Chondrocyte (in vitro differentiated cells): ENCODE measurements at regions not wholly inside any gene's neighbourhood (a gene's known extent, or its start where the extent isn't known, plus 50 kb on each side); places are given as distances from the start of the nearest gene placed in this dataset.

Experiments used
- DNase-seq: peaks from one replicate; pipeline ENCODE4 v3.0.0; 2021; ENCODE audit warnings: mixed read lengths, low spot score
- H3K27ac Mint-ChIP-seq: one replicate; pipeline ENCODE4 v1.8.0; 2021; ENCODE audit warnings: mild to moderate bottlenecking, moderate library complexity, mixed read lengths; ENCODE audit not compliant: unreplicated experiment
- H3K27me3 Mint-ChIP-seq: 2 replicates; pipeline ENCODE4 v1.8.0; 2021; ENCODE audit warnings: low read depth, mixed read lengths
- H3K36me3 Mint-ChIP-seq: 2 replicates; pipeline ENCODE4 v1.8.0; 2021; ENCODE audit warnings: low read depth, mixed read lengths
- H3K4me1 Mint-ChIP-seq: 2 replicates; pipeline ENCODE4 v1.8.0; 2021; ENCODE audit warnings: low read depth, mild to moderate bottlenecking, mixed read lengths
- H3K4me3 Mint-ChIP-seq: one replicate; pipeline ENCODE4 v1.8.0; 2021; ENCODE audit warnings: mild to moderate bottlenecking, moderate library complexity, mixed read lengths; ENCODE audit not compliant: unreplicated experiment
- H3K9me3 Mint-ChIP-seq: 2 replicates; pipeline ENCODE4 v1.8.0; 2021; ENCODE audit warnings: low read depth, mixed read lengths
- TF ChIP-seq, protein P1 (sequence below): fragments of 200-600 bp; sonication (generic); IDR thresholded peaks from 2 replicates; pipeline ENCODE4 v1.5.0; 2021; ENCODE audit warnings: antibody characterized with exemption, mild to moderate bottlenecking, moderate library complexity

DNA sequence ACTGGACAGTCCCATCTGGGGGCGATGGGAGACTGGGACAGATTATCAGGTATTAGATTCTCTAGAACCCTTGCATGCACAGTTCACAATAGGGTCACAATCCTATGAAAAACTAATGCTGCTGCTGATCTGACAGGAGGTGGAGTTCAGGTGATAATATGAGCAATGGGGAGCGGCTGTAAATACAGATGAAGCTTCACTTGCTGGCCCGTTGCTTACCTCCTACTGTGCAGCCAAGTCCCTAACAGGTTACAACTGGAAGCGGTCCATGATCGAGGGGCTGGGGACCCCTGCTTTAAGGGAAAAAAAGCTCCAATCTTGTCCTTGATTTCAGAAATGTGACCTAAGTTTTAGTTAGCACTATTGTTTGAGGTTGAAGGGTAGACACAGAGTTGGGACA lies 175.2 kb downstream of the ZNF330 start:
- Mint-ChIP-seq H3K36me3 (no peaks in the 10 kb centered on the region), H3K27ac (no peak overlapping the region), H3K4me1 (peaks cover 22% of the 10 kb centered on the region), H3K9me3 (no peaks in the 10 kb centered on the region), H3K4me3 (no peak overlapping the region), H3K27me3 (no peaks in the 10 kb centered on the region)
- TF ChIP-seq, protein P1, sequence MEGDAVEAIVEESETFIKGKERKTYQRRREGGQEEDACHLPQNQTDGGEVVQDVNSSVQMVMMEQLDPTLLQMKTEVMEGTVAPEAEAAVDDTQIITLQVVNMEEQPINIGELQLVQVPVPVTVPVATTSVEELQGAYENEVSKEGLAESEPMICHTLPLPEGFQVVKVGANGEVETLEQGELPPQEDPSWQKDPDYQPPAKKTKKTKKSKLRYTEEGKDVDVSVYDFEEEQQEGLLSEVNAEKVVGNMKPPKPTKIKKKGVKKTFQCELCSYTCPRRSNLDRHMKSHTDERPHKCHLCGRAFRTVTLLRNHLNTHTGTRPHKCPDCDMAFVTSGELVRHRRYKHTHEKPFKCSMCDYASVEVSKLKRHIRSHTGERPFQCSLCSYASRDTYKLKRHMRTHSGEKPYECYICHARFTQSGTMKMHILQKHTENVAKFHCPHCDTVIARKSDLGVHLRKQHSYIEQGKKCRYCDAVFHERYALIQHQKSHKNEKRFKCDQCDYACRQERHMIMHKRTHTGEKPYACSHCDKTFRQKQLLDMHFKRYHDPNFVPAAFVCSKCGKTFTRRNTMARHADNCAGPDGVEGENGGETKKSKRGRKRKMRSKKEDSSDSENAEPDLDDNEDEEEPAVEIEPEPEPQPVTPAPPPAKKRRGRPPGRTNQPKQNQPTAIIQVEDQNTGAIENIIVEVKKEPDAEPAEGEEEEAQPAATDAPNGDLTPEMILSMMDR: no peak
- no peak for DNase-seq

DNA sequence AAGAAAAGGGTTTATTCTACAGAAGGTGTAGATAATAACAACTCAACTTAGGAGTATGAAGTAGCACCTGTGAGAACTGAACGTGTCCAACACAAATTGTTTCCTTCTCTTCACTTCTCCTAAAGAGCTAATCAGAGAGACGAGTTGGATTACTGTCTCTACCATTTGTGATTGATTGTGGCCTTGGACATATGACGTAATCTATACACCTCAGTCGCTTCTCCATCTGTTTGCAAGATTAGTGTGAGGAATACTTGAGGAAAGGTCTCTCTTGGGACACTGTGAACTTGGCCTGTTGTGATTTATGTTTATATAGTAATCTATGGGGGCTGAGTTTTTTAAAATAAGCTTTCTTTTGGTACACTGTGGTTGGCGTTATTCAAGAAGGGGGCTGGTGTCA lies 182.0 kb downstream of the ZNF330 start:
- Mint-ChIP-seq H3K27ac (no peak overlapping the region), H3K36me3 (peaks cover 2% of the 10 kb centered on the region), H3K27me3 (no peaks in the 10 kb centered on the region), H3K4me3 (no peak overlapping the region), H3K9me3 (no peaks in the 10 kb centered on the region), H3K4me1 (peaks cover 13% of the 10 kb centered on the region)
- DNase-seq: no peak
- TF ChIP-seq, protein P1: no peak

DNA sequence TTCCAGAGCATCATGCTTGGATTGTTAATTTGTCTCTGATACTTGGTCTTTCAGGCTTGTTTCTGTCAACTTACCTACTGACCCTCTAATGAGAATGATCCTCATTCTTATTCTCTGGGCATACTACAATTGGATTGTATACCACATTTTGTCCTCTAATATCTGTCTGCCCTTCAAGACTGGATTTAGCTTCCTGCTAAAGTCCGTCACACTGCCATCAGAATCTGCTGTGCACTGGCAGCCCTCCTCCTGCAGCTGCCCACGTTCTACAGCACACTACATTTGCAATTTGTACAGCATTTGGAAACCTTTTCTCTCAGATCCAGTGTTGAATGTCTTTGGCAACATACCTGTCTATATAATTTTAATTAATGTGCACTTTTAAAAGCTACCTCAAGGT lies 183.1 kb downstream of the ZNF330 start:
- H3K9me3 Mint-ChIP-seq: no peaks in the 10 kb centered on the region
- DNase-seq: no peak
- peaks cover 11% of the 10 kb centered on the region for H3K4me1 Mint-ChIP-seq
- no peak overlapping the region for H3K27ac Mint-ChIP-seq
- H3K36me3 Mint-ChIP-seq: peaks cover 2% of the 10 kb centered on the region
- no peaks in the 10 kb centered on the region for H3K27me3 Mint-ChIP-seq
- TF ChIP-seq, protein P1: no peak
- H3K4me3 Mint-ChIP-seq: no peak overlapping the region

DNA sequence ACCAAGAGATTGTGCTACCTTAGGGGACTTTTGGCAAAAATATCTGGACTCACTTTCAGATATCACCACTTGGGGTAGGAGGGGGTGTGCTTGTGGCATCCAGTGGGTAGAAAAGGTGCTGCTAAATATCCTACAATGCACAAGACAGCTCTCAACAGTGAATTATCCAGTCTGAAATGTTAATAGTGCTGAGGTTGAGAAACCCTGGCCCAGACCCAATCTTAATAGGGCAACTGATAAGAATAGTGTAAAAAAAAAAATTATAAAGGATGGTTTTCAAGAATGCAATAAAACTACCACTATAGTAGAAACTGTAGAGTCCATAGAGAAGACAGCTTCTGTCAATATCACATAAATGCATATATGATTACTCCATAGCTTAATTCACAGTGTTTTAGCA lies 185.5 kb downstream of the ZNF330 start:
- H3K4me1 Mint-ChIP-seq: peaks cover 22% of the 10 kb centered on the region
- TF ChIP-seq, protein P1: no peak
- H3K27me3 Mint-ChIP-seq: no peaks in the 10 kb centered on the region
- peak overlapping the region; percentile 22 for H3K27ac Mint-ChIP-seq
- no peaks in the 10 kb centered on the region for H3K9me3 Mint-ChIP-seq
- no peaks in the 10 kb centered on the region for H3K36me3 Mint-ChIP-seq
- H3K4me3 Mint-ChIP-seq: no peak overlapping the region
- no peak for DNase-seq

DNA sequence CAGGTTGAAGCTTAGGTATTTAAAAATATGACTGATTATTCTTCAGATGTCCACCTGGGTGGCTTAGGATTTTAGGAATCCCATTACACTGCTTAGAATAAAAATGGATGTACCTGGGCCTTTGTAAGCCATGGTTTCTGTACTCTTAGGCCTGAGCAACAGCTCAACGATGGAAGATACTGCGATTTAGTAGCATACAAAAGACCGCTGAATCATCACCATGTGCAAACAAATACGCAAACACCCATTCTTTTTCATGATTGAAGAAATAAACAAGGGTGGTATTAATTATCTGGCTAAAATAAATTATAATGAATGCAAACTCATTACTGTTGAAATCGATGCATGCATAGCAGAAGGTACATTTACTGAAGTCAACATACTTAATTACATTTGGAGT lies 188.9 kb downstream of the ZNF330 start:
- Mint-ChIP-seq H3K27ac (no peak overlapping the region), H3K36me3 (no peaks in the 10 kb centered on the region), H3K4me3 (no peak overlapping the region), H3K4me1 (peaks cover 25% of the 10 kb centered on the region), H3K27me3 (no peaks in the 10 kb centered on the region), H3K9me3 (no peaks in the 10 kb centered on the region)
- no peak for DNase-seq
- TF ChIP-seq, protein P1: no peak
